IMR-90 (cell line): ENCODE measurements at regions not wholly inside any gene's neighbourhood (a gene's known extent, or its start where the extent isn't known, plus 50 kb on each side); places are given as distances from the start of the nearest gene placed in this dataset.

Experiments
- ATAC-seq: fragments of 200-7000 bp; cut with Tn5 transposase; 2 replicates; pipeline ENCODE4 v1.9.1; 2020; ENCODE audit warnings: low read depth, mild to moderate bottlenecking, moderate library complexity
- BruUV-seq: library from RNA; stranded (reverse); fragments of 400-500 nt; replicated peaks from 2 replicates; lab custom pipeline; 2021; lab: Mats Ljungman, UMichigan
- CTCF ChIA-PET: fragments of 300-600 bp; formaldehyde crosslinking; extraction: SDS; loops from one replicate; lab custom pipeline; 2021; ENCODE audit warnings: antibody characterized with exemption; lab: Yijun Ruan, JAX
- POLR2A ChIA-PET: fragments of 300-600 bp; sonication (Branson Sonifier 250); formaldehyde crosslinking; loops from one replicate; lab custom pipeline; 2022; ENCODE audit warnings: antibody characterized with exemption; ENCODE audit not compliant: unreplicated experiment; lab: Charles Lee
- DNase-seq: peaks from one replicate; pipeline ENCODE4 v3.0.0; 2013
- H2AFZ ChIP-seq: replicated peaks from 2 replicates; pipeline ENCODE3; 2013; ENCODE audit warnings: low read length, mild to moderate bottlenecking; ENCODE audit not compliant: poor library complexity
- H2AK5ac ChIP-seq: 2 replicates; pipeline ENCODE4 v1.6.1; 2013; ENCODE audit warnings: low read depth, low read length, inconsistent platforms
- H2AK9ac ChIP-seq: replicated peaks from 2 replicates; pipeline ENCODE3; 2013; ENCODE audit warnings: mild to moderate bottlenecking, low read depth, low read length, moderate library complexity; ENCODE audit not compliant: poor library complexity
- H2BK120ac ChIP-seq: 2 replicates; pipeline ENCODE4 v1.6.1; 2013; ENCODE audit warnings: low read depth, low read length, inconsistent platforms
- H2BK15ac ChIP-seq: 3 replicates; pipeline ENCODE4 v1.6.1; 2013; ENCODE audit warnings: low read depth, low read length, inconsistent platforms
- H2BK20ac ChIP-seq: 2 replicates; pipeline ENCODE4 v1.6.1; 2013; ENCODE audit warnings: low read depth, mild to moderate bottlenecking, inconsistent platforms, low read length, moderate library complexity
- H2BK5ac ChIP-seq: 2 replicates; pipeline ENCODE4 v1.6.1; 2013; ENCODE audit warnings: mild to moderate bottlenecking, low read depth, low read length, inconsistent platforms; ENCODE audit not compliant: poor library complexity, severe bottlenecking
- H3K14ac ChIP-seq: replicated peaks from 2 replicates; pipeline ENCODE4 v1.6.1; 2013; ENCODE audit warnings: low read depth, low read length, inconsistent platforms
- H3K18ac ChIP-seq: 2 replicates; pipeline ENCODE4 v1.6.1; 2013; ENCODE audit warnings: low read depth, low read length, control low read depth
- H3K23ac ChIP-seq: 2 replicates; pipeline ENCODE4 v1.6.1; 2013; ENCODE audit warnings: low read depth, low read length, inconsistent platforms
- H3K27ac ChIP-seq: 2 replicates; pipeline ENCODE4 v1.5.1; 2013; ENCODE audit warnings: mild to moderate bottlenecking, control low read depth, low read length; ENCODE audit not compliant: insufficient read depth
- H3K27me3 ChIP-seq: 2 replicates; pipeline ENCODE4 v1.6.1; 2013; ENCODE audit warnings: low read length; ENCODE audit not compliant: control insufficient read depth, insufficient read depth
- H3K36me3 ChIP-seq: 2 replicates; pipeline ENCODE4 v1.6.1; 2013; ENCODE audit warnings: low read length, mixed read lengths; ENCODE audit not compliant: control insufficient read depth, insufficient read depth
- H3K4ac ChIP-seq: 2 replicates; pipeline ENCODE4 v1.6.1; 2013; ENCODE audit warnings: low read depth, low read length, inconsistent platforms
- H3K4me1 ChIP-seq: 2 replicates; pipeline ENCODE4 v1.6.1; 2013; ENCODE audit warnings: low read length, mixed read lengths; ENCODE audit not compliant: control insufficient read depth, insufficient read depth
- H3K4me2 ChIP-seq: 2 replicates; pipeline ENCODE4 v1.6.1; 2013; ENCODE audit warnings: low read depth, mild to moderate bottlenecking, control low read depth, low read length, moderate library complexity
- H3K4me3 ChIP-seq: 2 replicates; pipeline ENCODE4 v1.5.1; 2013; ENCODE audit warnings: low read depth, mild to moderate bottlenecking, control low read depth, low read length, moderate library complexity; ENCODE audit not compliant: insufficient read depth
- H3K56ac ChIP-seq: 2 replicates; pipeline ENCODE4 v1.6.1; 2013; ENCODE audit warnings: low read length, inconsistent platforms; ENCODE audit not compliant: insufficient read depth; ENCODE audit errors: extremely low read depth
- H3K79me1 ChIP-seq, 2 experiments: 2 replicates each; pipeline ENCODE4 v1.6.1; 2013; ENCODE audit warnings: low read length in 2 of 2, inconsistent platforms in 1 of 2, low read depth in 1 of 2
- H3K9ac ChIP-seq: 2 replicates; pipeline ENCODE4 v1.6.1; 2013; ENCODE audit warnings: low read depth, low read length, control low read depth
- H3K9me1 ChIP-seq: 2 replicates; pipeline ENCODE4 v1.6.1; 2013; ENCODE audit warnings: low read length, inconsistent platforms; ENCODE audit not compliant: insufficient read depth
- H3K9me3 ChIP-seq: 2 replicates; pipeline ENCODE4 v1.6.1; 2013; ENCODE audit warnings: low read length; ENCODE audit not compliant: control insufficient read depth, insufficient read depth
- H4K20me1 ChIP-seq: 2 replicates; pipeline ENCODE4 v1.6.1; 2013; ENCODE audit warnings: low read length, inconsistent platforms; ENCODE audit not compliant: insufficient read depth
- H4K5ac ChIP-seq: 2 replicates; pipeline ENCODE4 v1.6.1; 2013; ENCODE audit warnings: mild to moderate bottlenecking, low read depth, low read length, control low read depth
- H4K8ac ChIP-seq, 2 experiments: 2 replicates each; pipeline ENCODE4 v1.6.1; 2013; ENCODE audit warnings: low read depth in 2 of 2, low read length in 2 of 2, control low read depth in 1 of 2, inconsistent platforms in 1 of 2
- H4K91ac ChIP-seq: 2 replicates; pipeline ENCODE4 v1.6.1; 2013; ENCODE audit warnings: low read depth, low read length, inconsistent platforms; ENCODE audit not compliant: insufficient read depth
- BHLHE40 ChIP-seq: fragments of 150-350 bp; IDR thresholded peaks from 2 replicates; pipeline ENCODE4 v1.6.1; 2016; ENCODE audit warnings: mild to moderate bottlenecking, low read depth, low read length
- ELK1 ChIP-seq: fragments of 150-350 bp; IDR thresholded peaks from 2 replicates; pipeline ENCODE4 v1.6.1; 2016; ENCODE audit warnings: low read depth, mild to moderate bottlenecking, low read length, moderate library complexity, borderline replicate concordance
- MXI1 ChIP-seq: IDR thresholded peaks from 2 replicates; pipeline ENCODE4 v1.6.1; 2012; ENCODE audit warnings: low read depth, mild to moderate bottlenecking, low read length, moderate library complexity, borderline replicate concordance
- POLR2A ChIP-seq: IDR thresholded peaks from 2 replicates; pipeline ENCODE4 v1.6.1; 2012; ENCODE audit warnings: mild to moderate bottlenecking, low read depth, low read length
- WGBS, 2 experiments: methylation state at CpG; one replicate each; pipeline versions ENCODE4 v1.1.5 to v1.1.7; 2013; ENCODE audit warnings: missing lambda C conversion rate in 2 of 2; ENCODE audit not compliant: insufficient read length in 1 of 2; ENCODE audit errors: extremely low coverage in 2 of 2; 5-methylcytosine and 5-hydroxymethylcytosine counted together
- dilution Hi-C: fragments of 300-500 bp; cut with HindIII; formaldehyde crosslinking; loops from one replicate; pipeline ENCODE4 v1.14.3; 2018; ENCODE audit warnings: low sequenced_read_pairs; ENCODE audit not compliant: unreplicated experiment
- in situ Hi-C: fragments of 300-500 bp; cut with MboI; formaldehyde crosslinking; loops from 3 replicates; pipeline ENCODE4 v1.14.3; 2019; ENCODE audit warnings: low sequenced_read_pairs, inconsistent platforms, mixed read lengths
- intact Hi-C: fragments of 100-400 bp; cut with micrococcal nuclease; formaldehyde crosslinking; loops from 2 replicates; pipeline ENCODE4 v1.10.0; 2022

DNA sequence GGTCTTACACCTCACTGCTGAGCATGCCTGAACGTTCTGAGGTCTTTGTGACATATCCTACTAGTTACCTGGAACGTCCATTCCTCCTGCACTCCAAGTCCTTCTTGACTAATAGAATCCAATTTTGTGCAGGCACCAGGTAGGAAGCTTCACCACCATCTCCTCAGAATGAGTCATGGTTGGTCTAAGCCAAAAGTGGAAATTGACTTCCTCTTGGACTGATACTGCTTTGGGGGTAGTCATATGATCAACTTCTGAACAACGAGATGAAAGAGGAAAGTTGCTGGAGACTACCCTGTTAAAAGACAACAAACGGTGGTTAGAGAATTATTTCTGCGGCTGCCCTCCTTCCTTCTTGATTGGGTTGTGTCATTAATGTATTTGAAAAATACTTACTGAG, 374.2 kb upstream of the LARGE1 start:
- Histone ChIP-seq H3K56ac (no peak overlapping the region), H3K4ac (no peak overlapping the region), H3K79me1 (no peaks in the 10 kb centered on the region), H3K23ac (no peak overlapping the region), H3K4me1 (no peaks in the 10 kb centered on the region), H2AK5ac (no peak overlapping the region), H4K8ac (no peak overlapping the region), H3K14ac (no peak overlapping the region), H4K5ac (no peak overlapping the region), H2BK5ac (no peak overlapping the region), H3K36me3 (no peaks in the 10 kb centered on the region), H2AK9ac (no peak overlapping the region), H3K9me3 (peaks cover 5% of the 10 kb centered on the region), H3K27me3 (no peaks in the 10 kb centered on the region), H4K91ac (no peak overlapping the region), H2AFZ (no peak overlapping the region), H2BK15ac (no peak overlapping the region), H4K20me1 (no peaks in the 10 kb centered on the region), H3K27ac (no peak overlapping the region), H3K9ac (no peak overlapping the region), H2BK120ac (no peak overlapping the region), H2BK20ac (no peak overlapping the region), H3K4me3 (no peak overlapping the region), H3K9me1 (no peaks in the 10 kb centered on the region), H3K4me2 (no peak overlapping the region), H3K18ac (no peak overlapping the region)
- no CpG with 5 or more reads among the region's 5 CpGs for WGBS, 2 experiments
- intact Hi-C loops (no loop called here), dilution Hi-C loops (no loop called here), in situ Hi-C loops (no loop called here)
- no TSS peak for BruUV-seq
- ChIA-PET CTCF (no interaction called here), POLR2A (no interaction called here)
- no peak for TF ChIP-seq MXI1
- no peak for TF ChIP-seq BHLHE40
- TF ChIP-seq ELK1 = no peak
- TF ChIP-seq POLR2A = no peak
- DNase-seq (no peak), ATAC-seq (no peak)
